ENCODE measurements at regions not wholly inside any gene's neighbourhood (a gene's known extent, or its start where the extent isn't known, plus 50 kb on each side); places are given as distances from the start of the nearest gene placed in this dataset.

DNA sequence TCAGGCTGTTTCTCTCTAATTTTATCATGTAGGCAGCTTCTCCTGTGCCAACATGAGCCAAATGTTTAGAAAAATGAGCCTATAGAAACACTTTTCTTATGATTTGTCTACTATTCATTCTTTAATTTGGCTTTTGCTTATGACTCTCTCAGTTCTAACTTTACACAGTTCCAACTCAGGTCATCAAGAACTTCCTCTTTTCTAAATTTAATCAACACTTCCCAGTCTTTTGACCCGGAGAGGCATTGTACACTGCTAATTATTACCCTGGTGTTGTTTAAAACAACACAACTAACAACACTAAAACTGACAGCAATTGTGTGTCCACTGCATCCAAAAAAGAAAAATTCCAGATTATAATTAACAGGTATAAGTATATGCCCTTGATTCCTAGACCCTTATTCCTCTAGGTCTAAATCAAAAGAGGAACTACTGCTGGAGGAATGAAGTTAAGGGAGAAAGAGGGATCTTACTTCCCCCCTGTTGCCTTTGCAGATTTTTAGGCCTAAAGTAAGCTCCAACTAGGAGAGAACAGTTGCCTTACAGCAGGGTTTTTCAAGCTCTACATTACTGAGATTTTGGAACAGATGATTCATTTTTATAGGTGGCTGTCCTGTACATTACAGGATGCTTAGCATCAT lies 332.2 kb upstream of the GOLIM4 start:
- intact Hi-C loops (cut with DNase I), result no loop called here
- DNase-seq (ENCODE audit: low spot score in 2 of 2), result no peak
- H3K9me3 ChIP-seq, result no peaks in the 10 kb centered on the region
- H3K27me3 ChIP-seq, result no peaks in the 10 kb centered on the region
- H3K27ac ChIP-seq, result no peak overlapping the region
- H3K4me1 ChIP-seq, result no peaks in the 10 kb centered on the region
- H3K36me3 ChIP-seq, result no peaks in the 10 kb centered on the region
- TF ChIP-seq CTCF (IDR thresholded peaks at IDR 0.05), result no peak
- no peak overlapping the region for H3K4me3 ChIP-seq

- Histone ChIP-seq H3K36me3 (no peaks in the 10 kb centered on the region), H3K4me3 (no peak overlapping the region), H3K27me3 (no peaks in the 10 kb centered on the region), H3K4me1 (no peaks in the 10 kb centered on the region), H3K27ac (no peak overlapping the region), H3K9me3 (no peaks in the 10 kb centered on the region)
- intact Hi-C loops (cut with DNase I), result no loop called here
- TF ChIP-seq CTCF (IDR thresholded peaks at IDR 0.05), result no peak
- no peak for DNase-seq (ENCODE audit: low spot score in 2 of 2)
Measured at GRCh38 chr3:168427156-168427555, 331.4 kb upstream of the GOLIM4 start.

DNA sequence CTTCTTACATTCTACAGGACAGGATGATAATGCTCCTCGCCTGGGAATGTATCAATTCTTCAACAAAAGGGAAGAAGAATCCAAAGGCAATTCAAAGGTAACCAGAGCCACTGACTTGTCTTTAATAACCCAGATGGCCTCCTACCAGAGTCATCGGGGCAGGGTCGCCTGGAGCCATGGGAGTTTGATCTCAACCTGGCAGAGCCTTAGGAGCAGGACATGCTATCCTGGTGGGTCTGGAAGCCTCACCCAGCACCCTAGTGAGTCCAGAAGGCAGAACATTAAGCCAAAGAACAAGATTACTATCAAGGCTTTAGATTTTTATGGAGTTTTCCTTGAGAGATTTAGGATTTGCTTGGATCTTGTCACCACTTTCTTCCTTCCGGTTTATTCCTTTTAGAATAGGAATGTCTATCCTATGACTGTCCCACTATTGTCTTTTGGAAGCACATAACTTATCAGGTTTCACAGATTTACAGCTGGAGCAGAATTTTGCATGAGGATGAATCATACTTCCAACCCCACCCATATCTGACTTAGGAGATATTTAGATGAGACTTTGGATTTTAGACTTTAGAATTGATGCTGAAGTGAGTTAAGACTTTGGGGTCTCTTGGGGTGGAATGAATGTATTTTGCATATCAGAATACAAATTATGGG lies 330.3 kb upstream of the GOLIM4 start:
- H3K27ac ChIP-seq, result no peak overlapping the region
- H3K36me3 ChIP-seq, result no peaks in the 10 kb centered on the region
- intact Hi-C loops (cut with DNase I), result no loop called here
- no peaks in the 10 kb centered on the region for H3K4me1 ChIP-seq
- no peaks in the 10 kb centered on the region for H3K9me3 ChIP-seq
- DNase-seq (ENCODE audit: low spot score in 2 of 2), result no peak
- no peak overlapping the region for H3K4me3 ChIP-seq
- H3K27me3 ChIP-seq, result no peaks in the 10 kb centered on the region
- no peak for TF ChIP-seq CTCF (IDR thresholded peaks at IDR 0.05)

DNA sequence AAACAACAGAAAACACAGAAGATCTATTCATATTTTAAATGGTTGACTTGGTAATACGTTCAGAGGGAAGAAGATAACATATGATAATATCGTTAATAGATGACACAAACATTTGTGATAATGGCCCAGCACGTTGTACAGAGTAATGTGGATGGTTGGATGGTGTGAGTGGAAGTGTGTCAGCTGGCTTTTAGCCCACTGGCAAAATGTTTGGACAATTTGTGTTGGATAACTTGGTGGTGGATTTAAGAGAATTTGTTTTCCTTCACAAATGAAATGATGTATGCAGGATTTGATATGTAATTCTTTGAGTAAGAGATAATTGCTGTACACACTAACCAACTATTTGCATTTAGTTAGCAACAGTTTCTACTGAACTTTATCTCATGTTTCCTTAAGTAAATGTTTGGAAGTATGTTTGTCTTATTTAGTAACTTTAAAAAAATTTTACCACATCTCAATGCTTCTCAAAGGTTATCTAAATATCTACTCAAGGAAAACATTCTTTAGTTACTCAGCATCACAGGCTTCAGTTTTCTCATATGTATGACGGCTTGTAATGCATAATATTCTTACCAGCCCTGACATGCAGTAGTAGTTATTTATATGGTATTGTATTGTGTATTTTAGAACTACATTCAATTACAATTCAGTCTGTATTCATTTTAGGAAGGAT lies 328.5 kb upstream of the GOLIM4 start:
- no peaks in the 10 kb centered on the region for H3K27me3 ChIP-seq
- H3K4me1 ChIP-seq, result no peaks in the 10 kb centered on the region
- no peak for TF ChIP-seq CTCF (IDR thresholded peaks at IDR 0.05)
- H3K9me3 ChIP-seq, result no peaks in the 10 kb centered on the region
- H3K36me3 ChIP-seq, result no peaks in the 10 kb centered on the region
- DNase-seq (ENCODE audit: low spot score in 2 of 2), result no peak
- no peak overlapping the region for H3K4me3 ChIP-seq
- no peak overlapping the region for H3K27ac ChIP-seq
- intact Hi-C loops (cut with DNase I), result no loop called here

GRCh38 chr3:168422843-168423242 lies 327.1 kb upstream of the GOLIM4 start:
- DNase-seq (ENCODE audit: low spot score in 2 of 2), result no peak
- intact Hi-C loops (cut with DNase I), result no loop called here

More at GRCh38 chr3:168422843-168423242, 327.1 kb upstream of the GOLIM4 start:
- no peaks in the 10 kb centered on the region for H3K9me3 ChIP-seq
- H3K36me3 ChIP-seq, result no peaks in the 10 kb centered on the region
- no peak for TF ChIP-seq CTCF (IDR thresholded peaks at IDR 0.05)
- no peaks in the 10 kb centered on the region for H3K4me1 ChIP-seq
- H3K4me3 ChIP-seq, result no peak overlapping the region
- no peaks in the 10 kb centered on the region for H3K27me3 ChIP-seq
- H3K27ac ChIP-seq, result no peak overlapping the region
